HCT116 (cell line): ENCODE measurements at regions not wholly inside any gene's neighbourhood (a gene's known extent, or its start where the extent isn't known, plus 50 kb on each side); places are given as distances from the start of the nearest gene placed in this dataset.

ENCODE experiments used
- CEBPB ChIP-seq: IDR thresholded peaks from 2 replicates; pipeline ENCODE4 v1.6.1; 2012; ENCODE audit warnings: low read depth
- CTCF ChIP-seq, 3 experiments: fragments of 200-600 bp in 1 of 3; sonication (generic) in 1 of 3; IDR thresholded peaks in 2 of 3; conservative IDR thresholded peaks in 1 of 3; 2 replicates each; pipeline ENCODE4 v1.5.1; 2012 to 2017; ENCODE audit warnings: low read depth in 2 of 3, low read length in 2 of 3, antibody characterized with exemption in 1 of 3, borderline replicate concordance in 1 of 3, control low read depth in 1 of 3, mild to moderate bottlenecking in 1 of 3, mixed read lengths in 1 of 3, mixed run types in 1 of 3, moderate library complexity in 1 of 3; ENCODE audit not compliant: insufficient read depth in 1 of 3
- ELF1 ChIP-seq: IDR thresholded peaks from 2 replicates; pipeline ENCODE4 v1.6.1; 2012; ENCODE audit warnings: low read depth, borderline replicate concordance
- EZH2 ChIP-seq: fragments of 200-600 bp; sonication (generic); IDR thresholded peaks from 2 replicates; pipeline ENCODE4 v1.6.1; 2017; ENCODE audit warnings: antibody characterized with exemption, mixed run types
- EZH2phosphoT487 ChIP-seq: fragments of 200-600 bp; IDR thresholded peaks from 2 replicates; pipeline ENCODE4 v1.6.1; 2018; ENCODE audit warnings: antibody characterized with exemption, borderline replicate concordance
- POLR2A ChIP-seq: IDR thresholded peaks from 2 replicates; pipeline ENCODE4 v1.7.0; 2011; ENCODE audit warnings: borderline replicate concordance; ENCODE audit not compliant: insufficient read depth, insufficient read length; ENCODE audit errors: extremely low read depth
- POLR2AphosphoS5 ChIP-seq: IDR thresholded peaks from 2 replicates; pipeline ENCODE4 v1.6.1; 2011; ENCODE audit warnings: mild to moderate bottlenecking, low read depth, low read length, moderate library complexity
- RAD21 ChIP-seq: IDR thresholded peaks from 2 replicates; pipeline ENCODE4 v1.6.1; 2012; ENCODE audit warnings: low read depth, mild to moderate bottlenecking
- TF ChIP-seq, protein P1 (sequence below): IDR thresholded peaks from 2 replicates; pipeline ENCODE4 v1.6.1; 2012

DNA sequence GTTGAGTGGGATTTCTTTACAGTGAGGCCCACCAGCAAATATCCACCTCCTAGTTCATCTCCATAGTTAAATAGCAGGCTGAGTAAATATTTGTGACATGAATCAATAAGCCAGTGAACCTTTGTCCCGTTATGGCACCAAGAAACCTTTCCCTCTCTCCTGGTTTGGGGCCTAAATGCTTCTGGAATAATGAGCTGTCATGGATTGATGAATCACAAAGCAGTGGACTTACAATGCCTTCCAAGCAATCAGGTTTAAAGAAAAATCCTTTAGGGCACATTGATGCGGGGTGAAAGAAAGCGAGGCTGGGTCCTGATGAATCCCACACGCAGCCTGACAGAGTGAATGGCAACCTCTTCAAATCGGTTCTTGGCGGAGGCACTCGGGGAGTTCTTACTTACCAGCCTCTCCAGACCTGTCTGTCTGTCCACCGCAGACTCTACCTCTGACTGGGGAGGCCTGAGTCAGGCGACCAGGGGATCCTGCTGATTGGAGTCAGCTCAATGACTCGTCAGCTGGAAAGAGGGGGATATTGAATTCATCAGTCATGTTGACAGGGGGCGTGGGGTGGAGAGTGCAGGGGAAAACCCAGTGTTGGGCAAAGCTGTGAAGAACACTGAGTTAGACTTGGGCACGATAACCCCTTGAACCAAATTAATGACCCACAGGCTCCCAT, 247.3 kb downstream of the PLPP3 start:
- TF ChIP-seq EZH2, result no peak
- TF ChIP-seq CTCF (IDR thresholded peaks at IDR 0.05 in 2 of 3, conservative IDR thresholded peaks at IDR 0.05 in 1 of 3; ENCODE audit: borderline replicate concordance in 1 of 3, insufficient read depth in 1 of 3, low read depth in 2 of 3, low read length in 2 of 3), result no peak
- no peak for TF ChIP-seq ELF1
- no peak for TF ChIP-seq POLR2AphosphoS5
- no peak for TF ChIP-seq CEBPB
- no peak for TF ChIP-seq EZH2phosphoT487
- no peak for TF ChIP-seq POLR2A
- TF ChIP-seq, protein P1, sequence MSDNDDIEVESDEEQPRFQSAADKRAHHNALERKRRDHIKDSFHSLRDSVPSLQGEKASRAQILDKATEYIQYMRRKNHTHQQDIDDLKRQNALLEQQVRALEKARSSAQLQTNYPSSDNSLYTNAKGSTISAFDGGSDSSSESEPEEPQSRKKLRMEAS, result no peak
- TF ChIP-seq RAD21, result no peak
